ENCODE measurements at regions not wholly inside any gene's neighbourhood (a gene's known extent, or its start where the extent isn't known, plus 50 kb on each side); places are given as distances from the start of the nearest gene placed in this dataset.

- no peaks in the 10 kb centered on the region for H3K36me3 ChIP-seq (ENCODE audit: low read depth)
- H3K27ac ChIP-seq (ENCODE audit: poor library complexity, severe bottlenecking) = no peak overlapping the region
- DNase-seq (ENCODE audit: low spot score) (no peak), ATAC-seq (ENCODE audit: low read depth) (no peak)
- H3K4me3 ChIP-seq (ENCODE audit: severe bottlenecking) = no peak overlapping the region
- no peaks in the 10 kb centered on the region for H3K4me1 ChIP-seq (ENCODE audit: insufficient read depth, poor library complexity, severe bottlenecking)
- TF ChIP-seq CTCF (IDR thresholded peaks at IDR 0.05; ENCODE audit: poor library complexity, severe bottlenecking) = no peak
- H3K27me3 ChIP-seq (ENCODE audit: insufficient read depth, poor library complexity, severe bottlenecking) = peaks cover 14% of the 10 kb centered on the region
- no peaks in the 10 kb centered on the region for H3K9me3 ChIP-seq (ENCODE audit: severe bottlenecking)
These were observed 160.7 kb upstream of the ADCY1 start for GRCh38 chr7:45413419-45413818.

GRCh38 chr7:45414226-45414625 is 159.9 kb upstream of the ADCY1 start:
- H3K4me3 ChIP-seq (ENCODE audit: severe bottlenecking) = no peak overlapping the region
- TF ChIP-seq CTCF (IDR thresholded peaks at IDR 0.05; ENCODE audit: poor library complexity, severe bottlenecking) = no peak
- no peaks in the 10 kb centered on the region for H3K4me1 ChIP-seq (ENCODE audit: insufficient read depth, poor library complexity, severe bottlenecking)
- no peaks in the 10 kb centered on the region for H3K9me3 ChIP-seq (ENCODE audit: severe bottlenecking)
- peaks cover 14% of the 10 kb centered on the region for H3K27me3 ChIP-seq (ENCODE audit: insufficient read depth, poor library complexity, severe bottlenecking)
- H3K27ac ChIP-seq (ENCODE audit: poor library complexity, severe bottlenecking) = no peak overlapping the region
- H3K36me3 ChIP-seq (ENCODE audit: low read depth) = no peaks in the 10 kb centered on the region
- DNase-seq (ENCODE audit: low spot score) = no peak
- no peak for ATAC-seq (ENCODE audit: low read depth)

GRCh38 chr7:45415265-45415664 is 158.9 kb upstream of the ADCY1 start:
- Histone ChIP-seq H3K4me3 (ENCODE audit: severe bottlenecking) (no peak overlapping the region), H3K4me1 (ENCODE audit: insufficient read depth, poor library complexity, severe bottlenecking) (no peaks in the 10 kb centered on the region), H3K27me3 (ENCODE audit: insufficient read depth, poor library complexity, severe bottlenecking) (peaks cover 14% of the 10 kb centered on the region), H3K9me3 (ENCODE audit: severe bottlenecking) (no peaks in the 10 kb centered on the region), H3K36me3 (ENCODE audit: low read depth) (no peaks in the 10 kb centered on the region), H3K27ac (ENCODE audit: poor library complexity, severe bottlenecking) (no peak overlapping the region)
- TF ChIP-seq CTCF (IDR thresholded peaks at IDR 0.05; ENCODE audit: poor library complexity, severe bottlenecking) = no peak
- ATAC-seq (ENCODE audit: low read depth) (no peak), DNase-seq (ENCODE audit: low spot score) (no peak)

- H3K36me3 ChIP-seq (ENCODE audit: low read depth) = no peaks in the 10 kb centered on the region
- H3K9me3 ChIP-seq (ENCODE audit: severe bottlenecking) = no peaks in the 10 kb centered on the region
- ATAC-seq (ENCODE audit: low read depth) = no peak
- no peak for TF ChIP-seq CTCF (IDR thresholded peaks at IDR 0.05; ENCODE audit: poor library complexity, severe bottlenecking)
- no peak overlapping the region for H3K27ac ChIP-seq (ENCODE audit: poor library complexity, severe bottlenecking)
- peaks cover 14% of the 10 kb centered on the region for H3K27me3 ChIP-seq (ENCODE audit: insufficient read depth, poor library complexity, severe bottlenecking)
- no peaks in the 10 kb centered on the region for H3K4me1 ChIP-seq (ENCODE audit: insufficient read depth, poor library complexity, severe bottlenecking)
- no peak for DNase-seq (ENCODE audit: low spot score)
- H3K4me3 ChIP-seq (ENCODE audit: severe bottlenecking) = no peak overlapping the region
These were observed 157.3 kb upstream of the ADCY1 start for GRCh38 chr7:45416846-45417245.

GRCh38 chr7:45417268-45417667 is 156.9 kb upstream of the ADCY1 start:
- H3K4me1 ChIP-seq (ENCODE audit: insufficient read depth, poor library complexity, severe bottlenecking) = no peaks in the 10 kb centered on the region
- TF ChIP-seq CTCF (IDR thresholded peaks at IDR 0.05; ENCODE audit: poor library complexity, severe bottlenecking) = no peak
- H3K9me3 ChIP-seq (ENCODE audit: severe bottlenecking) = no peaks in the 10 kb centered on the region
- ATAC-seq (ENCODE audit: low read depth) (no peak), DNase-seq (ENCODE audit: low spot score) (no peak)
- no peaks in the 10 kb centered on the region for H3K36me3 ChIP-seq (ENCODE audit: low read depth)
- peaks cover 14% of the 10 kb centered on the region for H3K27me3 ChIP-seq (ENCODE audit: insufficient read depth, poor library complexity, severe bottlenecking)
- H3K27ac ChIP-seq (ENCODE audit: poor library complexity, severe bottlenecking) = no peak overlapping the region
- no peak overlapping the region for H3K4me3 ChIP-seq (ENCODE audit: severe bottlenecking)

Measured in RWPE2 (cell line).